HG03342 (cell line): ENCODE measurements at regions not wholly inside any gene's neighbourhood (a gene's known extent, or its start where the extent isn't known, plus 50 kb on each side); places are given as distances from the start of the nearest gene placed in this dataset.

ENCODE experiments used
- ATAC-seq: cut with Tn5 transposase; IDR thresholded peaks from one replicate; pipeline ENCODE4 v1.9.1; 2021; ENCODE audit warnings: mild to moderate bottlenecking, moderate library complexity; ENCODE audit not compliant: unreplicated experiment

DNA sequence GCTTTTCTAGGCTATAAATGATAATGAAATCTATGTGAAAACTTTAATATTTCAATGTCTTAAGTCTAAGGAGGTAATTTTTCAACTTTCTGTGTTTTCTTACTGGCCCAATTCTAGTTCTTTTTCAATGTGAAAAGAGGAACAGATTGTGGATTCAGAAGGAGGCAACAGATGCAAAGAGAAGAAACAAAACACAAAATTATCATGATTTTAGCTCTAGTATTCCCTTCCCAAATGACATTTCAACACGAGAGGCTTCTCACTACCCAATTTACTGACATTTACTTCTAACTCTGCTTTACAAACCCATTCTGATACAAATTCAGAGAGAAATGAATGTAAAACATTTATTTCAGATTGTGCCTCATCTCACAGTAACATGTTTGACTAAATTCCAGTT, 169.4 kb downstream of the WT1 start:
- no peak for ATAC-seq

DNA sequence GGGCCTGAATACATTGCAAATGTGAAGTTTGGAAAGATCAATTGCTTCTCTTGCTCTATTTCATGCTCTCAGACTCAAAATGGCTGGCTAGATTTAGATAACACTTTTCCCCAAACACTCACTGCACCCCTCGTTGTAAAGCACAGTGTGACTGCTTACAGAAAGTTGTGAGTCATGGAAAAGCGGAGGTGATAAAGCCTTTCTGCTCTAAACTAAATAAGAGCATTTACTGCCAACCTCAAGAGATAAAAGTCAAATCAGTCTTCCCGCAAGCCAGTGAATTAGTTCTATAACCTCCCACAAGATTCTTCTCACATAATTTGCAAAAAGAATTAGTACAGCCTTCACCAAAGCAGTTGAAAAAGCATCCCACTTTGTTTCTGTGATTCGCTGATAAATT, 168.7 kb downstream of the WT1 start:
- no peak for ATAC-seq

DNA sequence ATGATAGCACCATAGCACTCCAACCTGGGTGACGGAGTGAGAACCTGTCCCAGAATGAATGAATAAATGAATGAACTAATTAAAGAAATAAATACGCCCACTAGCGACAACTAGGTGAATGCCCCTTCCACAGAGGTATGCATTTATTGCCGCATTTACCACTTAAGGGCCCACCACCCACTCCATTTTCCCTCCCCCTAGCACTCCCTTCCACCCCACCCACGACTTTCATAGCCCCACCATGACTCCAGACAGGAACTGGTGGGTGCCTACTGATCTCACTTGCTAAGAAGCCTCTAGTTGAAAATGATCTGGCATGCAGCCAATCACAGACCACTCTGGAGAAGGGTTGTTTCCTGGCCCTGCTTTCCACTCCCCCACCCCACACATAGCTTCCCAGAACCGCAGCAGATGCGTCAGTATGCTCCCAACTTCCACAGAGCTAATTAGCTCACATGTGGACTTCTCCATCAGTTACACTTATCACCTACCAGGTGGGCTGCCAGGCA, 167.6 kb downstream of the WT1 start:
- ATAC-seq, result no peak

DNA sequence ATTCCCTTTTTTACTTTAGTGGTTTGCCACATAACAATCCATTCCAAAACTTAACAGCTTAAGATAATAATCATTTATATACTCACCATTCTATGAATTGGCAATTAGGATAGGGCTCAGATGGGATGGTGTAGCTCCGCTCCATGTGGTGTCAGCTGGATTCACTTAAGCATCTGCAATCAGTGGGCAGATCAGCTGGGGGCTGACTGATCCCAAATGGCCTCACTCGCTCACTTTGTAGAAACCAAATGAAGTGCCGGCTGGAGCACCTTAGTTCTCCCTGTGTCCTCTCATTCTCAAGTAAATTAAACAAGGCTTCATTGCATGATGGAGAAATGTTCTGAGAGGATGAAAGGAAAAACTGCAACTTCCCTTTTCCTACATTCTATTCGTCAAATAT, 161.4 kb downstream of the WT1 start:
- ATAC-seq, result no peak

DNA sequence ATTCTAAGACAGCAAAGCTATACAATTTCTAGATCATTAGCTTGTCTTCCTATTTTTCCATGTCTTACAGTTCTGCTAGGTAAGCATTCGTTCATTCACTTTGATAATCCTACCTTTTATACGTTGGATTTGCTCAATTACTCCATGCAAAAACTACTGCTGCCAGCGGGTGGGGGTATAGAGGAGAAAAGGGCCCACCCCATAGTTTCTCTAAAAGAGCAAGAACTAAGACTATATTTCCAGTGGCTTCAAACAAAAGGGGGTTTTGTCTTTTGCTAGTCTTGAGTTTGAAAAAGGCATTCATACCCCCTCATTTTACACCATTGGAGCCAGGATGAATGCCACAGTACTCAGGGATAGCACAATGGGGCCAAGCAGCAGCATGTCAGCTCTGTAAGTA, 155.7 kb downstream of the WT1 start:
- ATAC-seq, result no peak

DNA sequence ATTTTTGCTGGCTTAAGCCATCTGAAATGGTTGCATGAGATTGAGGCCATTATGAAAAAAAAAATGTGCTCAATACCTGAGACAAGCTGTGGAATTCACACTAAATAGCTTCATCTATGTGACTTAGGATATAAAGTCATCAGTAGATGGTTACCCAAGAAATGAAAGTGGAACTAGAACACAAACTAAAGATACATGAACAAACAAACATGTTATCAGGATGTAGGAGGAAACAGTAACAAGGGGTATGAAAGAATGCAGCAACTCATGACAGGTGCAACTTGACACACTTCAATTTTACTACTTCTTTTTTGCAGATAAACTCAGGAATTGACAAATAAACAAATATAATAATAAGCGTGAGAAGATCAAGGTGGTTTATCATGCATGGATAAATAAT, 155.0 kb downstream of the WT1 start:
- ATAC-seq, result no peak

DNA sequence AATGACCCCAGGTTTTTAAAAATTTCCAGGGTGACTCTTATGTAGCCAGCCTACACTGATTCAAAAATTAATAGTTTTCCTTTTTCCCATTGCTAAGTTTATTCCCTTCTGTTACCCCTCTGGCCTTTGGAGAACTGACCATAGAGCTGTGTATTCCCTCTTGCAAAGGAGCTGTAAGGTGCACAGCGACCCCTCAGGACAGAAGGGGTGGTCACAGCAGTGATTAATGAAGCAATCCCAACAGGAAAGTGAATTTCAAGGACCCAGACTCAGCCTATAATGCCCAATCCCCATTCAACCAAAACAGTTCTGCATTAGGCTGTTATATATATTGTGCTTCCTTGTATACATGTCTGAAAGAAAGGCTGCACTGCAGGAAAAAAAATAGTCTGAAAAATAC, 147.1 kb downstream of the WT1 start:
- no peak for ATAC-seq

DNA sequence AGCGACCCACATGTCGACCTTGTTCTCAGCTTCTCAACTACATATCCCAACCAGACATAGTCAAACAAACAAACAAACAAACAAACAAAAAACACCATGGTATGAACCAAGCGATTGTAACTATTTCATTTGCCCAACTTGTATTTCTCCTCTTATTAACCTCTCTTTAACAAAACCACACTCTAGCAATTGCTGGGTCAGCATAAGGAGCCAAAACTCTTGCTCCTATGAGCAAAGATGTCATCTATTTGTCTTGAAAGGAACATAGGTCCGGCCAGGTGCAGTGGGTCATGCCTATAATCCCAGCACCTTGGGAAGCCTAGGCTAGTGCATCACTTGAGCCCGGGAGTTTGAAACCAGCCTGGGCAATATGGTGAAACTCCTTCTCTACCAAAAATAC, 145.6 kb downstream of the WT1 start:
- no peak for ATAC-seq

DNA sequence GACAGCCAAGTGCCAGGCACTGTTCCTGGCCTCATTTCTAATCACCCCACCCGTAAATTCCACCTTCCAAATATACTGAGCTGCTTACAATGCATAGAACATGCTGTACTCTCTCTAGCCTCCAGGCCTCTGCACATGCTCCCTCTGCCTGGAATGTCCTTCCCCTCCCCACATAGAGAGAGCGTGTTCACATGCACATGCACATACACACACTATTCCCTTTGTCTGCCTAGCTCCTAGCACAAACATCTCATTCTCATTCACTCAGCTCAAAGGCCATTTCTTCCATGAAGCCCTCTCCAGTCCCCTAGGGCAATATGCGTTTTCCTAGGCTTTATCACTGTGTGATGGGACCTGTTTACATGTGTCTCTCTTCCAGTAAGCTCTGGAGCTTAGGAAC, 144.6 kb downstream of the WT1 start:
- no peak for ATAC-seq

DNA sequence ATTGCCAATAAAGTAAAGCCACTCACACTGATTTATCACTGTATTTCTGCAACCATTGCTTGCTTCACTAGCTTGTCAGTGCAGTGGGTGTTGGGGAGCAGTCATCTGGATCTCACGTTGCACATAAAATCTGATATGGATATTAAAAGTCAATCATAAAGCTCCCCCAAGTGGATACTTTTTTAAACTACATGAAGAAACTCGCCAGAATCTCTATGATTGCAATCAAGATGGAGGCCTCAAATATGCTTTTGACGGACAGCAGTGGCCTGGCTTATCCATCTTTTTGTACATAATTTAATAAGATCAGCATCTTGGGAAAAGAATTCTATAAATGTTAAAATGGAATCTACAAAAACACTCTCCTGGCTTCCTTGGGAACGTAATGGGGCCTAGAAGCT, 137.7 kb downstream of the WT1 start:
- ATAC-seq, result no peak

DNA sequence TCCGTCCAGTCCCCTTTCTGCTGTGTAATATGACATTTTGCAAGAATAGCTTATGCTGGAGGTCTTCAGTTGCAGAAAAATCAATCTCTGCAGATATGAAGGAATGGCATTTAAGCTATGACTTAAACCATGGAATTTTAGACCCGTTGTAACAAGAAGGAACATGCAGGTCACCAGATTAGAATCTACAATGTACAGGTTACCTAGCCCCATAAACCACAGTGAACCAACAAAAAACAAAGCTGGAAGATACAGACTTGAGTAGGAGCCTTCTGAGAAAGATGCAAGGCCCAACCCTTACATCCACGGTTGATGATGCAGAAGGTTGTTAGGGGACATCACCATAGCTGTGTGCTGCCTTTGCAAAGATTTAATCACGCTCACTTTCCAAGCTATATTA, 132.5 kb downstream of the WT1 start:
- ATAC-seq, result no peak

DNA sequence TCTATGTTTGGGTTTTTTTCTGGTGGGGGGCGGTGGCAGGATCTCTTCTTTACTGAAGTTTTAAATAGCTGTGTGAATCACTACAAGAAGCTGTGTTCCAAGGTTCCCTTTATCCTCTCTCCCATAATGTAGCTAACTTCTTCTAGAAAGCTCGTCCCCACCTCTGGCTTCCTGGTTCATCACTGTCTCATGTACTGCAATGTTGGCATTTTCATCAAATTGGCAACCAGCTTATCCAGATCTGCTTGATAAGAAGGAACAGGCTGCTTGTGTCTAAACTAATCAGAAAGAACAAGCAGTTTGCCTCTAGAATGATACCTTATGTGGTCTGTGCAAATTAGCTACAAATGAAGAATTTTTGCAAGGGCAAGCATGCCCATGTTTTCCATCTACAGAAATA, 130.8 kb downstream of the WT1 start:
- no peak for ATAC-seq

DNA sequence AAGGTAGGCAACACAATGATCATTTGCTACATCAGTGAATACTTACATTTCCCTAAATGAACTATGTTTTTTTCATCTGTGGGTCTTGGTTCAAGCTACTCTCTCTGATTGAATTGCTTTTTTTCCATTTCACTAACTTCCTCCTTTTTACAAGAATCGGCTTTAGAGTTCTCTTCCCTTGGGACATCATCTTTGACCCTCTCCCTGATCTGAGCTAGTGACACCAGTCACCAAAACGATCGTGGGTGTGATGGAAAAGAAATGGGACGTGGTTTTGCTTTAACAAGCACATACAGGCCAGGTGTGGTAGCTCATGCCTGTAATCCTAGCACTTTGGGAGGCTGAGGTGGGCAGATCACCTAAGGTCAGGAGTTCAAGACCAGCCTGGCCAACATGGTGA, 129.9 kb downstream of the WT1 start:
- ATAC-seq, result no peak

DNA sequence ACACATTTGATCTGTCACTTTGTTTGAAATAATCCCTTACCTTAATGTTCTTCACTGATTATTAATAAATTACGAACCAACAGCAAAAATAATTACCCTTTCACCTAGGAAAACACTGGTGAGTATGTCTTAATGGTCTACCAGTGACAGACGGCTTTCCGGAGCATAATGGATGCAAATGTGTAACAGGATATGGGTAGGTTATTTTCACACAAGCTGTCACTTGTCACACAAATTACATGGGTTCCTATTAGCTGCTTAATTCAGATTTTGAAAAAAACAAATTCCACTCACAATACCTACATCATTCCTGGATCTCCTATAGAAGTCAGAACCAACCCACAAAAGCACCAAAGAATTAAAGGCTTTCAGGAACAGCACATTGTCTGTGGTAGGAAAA, 127.9 kb downstream of the WT1 start:
- no peak for ATAC-seq

DNA sequence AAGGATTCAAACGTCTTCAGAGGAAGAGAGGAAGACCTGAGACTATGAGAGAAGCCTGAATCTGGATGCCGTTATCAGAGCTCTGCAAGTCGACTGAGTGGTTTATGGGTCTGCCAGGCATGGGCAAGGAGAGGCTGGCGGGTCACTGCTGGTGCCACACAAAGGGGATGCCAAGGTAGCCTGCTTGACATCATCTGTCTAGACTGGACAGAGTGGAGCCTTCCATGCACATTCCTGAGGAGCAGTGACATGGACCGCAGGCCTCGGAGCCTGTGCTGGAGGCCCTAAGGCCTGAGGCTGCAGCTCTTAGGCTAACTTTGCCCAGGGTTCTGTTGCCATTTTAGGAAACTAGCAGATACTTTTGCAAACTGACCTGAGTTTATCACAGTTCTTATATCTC, 127.4 kb downstream of the WT1 start:
- ATAC-seq, result no peak

DNA sequence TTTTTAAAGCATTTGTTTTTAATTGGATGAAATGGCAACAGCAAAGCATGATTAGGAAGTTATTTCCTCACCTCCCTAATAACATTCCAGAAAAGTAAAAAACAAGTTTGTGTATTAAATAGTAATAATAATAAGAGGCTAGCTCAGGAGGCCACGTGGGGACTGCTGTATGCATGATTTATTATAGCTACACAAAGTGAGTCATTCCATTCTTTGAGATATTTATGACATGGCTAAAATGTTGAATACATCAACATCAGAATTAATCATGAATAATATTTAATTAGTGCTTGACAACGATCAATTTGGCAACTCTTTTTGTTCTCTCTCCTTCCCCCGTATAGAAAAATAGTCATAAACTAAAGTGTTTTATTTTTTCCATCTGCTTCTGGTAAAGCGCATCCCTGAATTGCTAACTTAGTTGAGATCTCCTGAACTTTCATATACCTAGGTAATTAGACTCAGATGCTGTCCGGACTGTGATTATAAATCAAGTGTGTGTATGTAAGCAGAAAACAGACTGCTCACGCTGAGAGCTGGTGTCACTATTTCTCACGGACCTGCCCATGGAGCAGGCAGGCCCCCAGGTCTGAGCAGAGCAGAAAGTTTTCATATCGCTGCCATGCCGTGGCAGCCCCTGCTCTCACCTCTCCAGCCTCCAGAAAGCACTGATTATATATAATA, 125.7 kb downstream of the WT1 start:
- ATAC-seq, result no peak

DNA sequence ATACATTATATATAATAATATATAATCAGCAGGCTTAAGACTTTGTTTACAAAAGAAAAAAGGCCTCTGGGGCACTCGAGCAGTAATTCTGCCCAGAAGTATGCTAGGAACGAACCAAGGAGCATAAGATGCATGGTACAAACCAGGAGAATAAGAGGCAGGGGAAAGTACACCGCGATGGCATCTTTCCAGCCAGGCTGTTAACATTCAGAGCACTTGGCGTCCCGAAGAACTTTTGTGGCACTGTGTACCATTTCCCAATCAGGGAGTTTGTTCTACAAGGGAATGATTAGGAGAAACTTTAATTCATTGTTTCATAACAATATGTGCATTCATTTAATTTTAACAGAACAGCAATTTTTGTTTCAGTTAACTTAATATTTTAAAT, 125.1 kb downstream of the WT1 start:
- ATAC-seq, result no peak

DNA sequence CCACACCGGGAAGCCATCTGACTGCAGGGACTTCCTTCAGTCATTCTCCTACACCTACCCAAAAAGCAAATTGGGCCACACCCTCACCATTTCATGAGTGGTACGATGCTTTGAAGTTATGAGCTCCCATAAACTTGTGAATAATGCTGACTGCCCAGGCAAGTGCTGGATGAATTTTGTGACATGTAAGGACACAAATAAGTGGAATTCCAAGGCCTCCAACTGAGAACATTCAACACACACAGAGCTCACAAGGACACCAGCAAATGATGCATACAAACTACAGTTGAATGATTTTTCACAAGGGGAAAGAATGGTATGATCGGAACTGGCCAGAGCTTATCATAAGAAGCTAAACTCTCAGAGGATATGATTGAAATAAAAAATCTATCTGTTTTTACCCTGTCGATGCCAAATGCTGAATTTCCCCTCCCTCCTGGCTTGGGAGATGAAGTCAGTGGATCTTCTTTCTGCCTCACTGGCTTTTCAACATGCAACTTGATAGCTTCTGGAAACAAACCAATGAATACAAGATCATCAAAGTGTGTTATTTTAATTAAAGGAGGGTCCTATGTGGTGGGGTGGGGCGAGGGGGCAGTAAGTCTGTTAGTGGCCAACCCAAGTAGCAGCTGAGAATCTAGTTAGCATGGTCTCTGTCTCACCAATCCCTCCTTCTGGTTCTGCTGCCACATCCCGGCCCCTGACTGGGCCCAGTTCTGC, 123.8 kb downstream of the WT1 start:
- ATAC-seq, result no peak

DNA sequence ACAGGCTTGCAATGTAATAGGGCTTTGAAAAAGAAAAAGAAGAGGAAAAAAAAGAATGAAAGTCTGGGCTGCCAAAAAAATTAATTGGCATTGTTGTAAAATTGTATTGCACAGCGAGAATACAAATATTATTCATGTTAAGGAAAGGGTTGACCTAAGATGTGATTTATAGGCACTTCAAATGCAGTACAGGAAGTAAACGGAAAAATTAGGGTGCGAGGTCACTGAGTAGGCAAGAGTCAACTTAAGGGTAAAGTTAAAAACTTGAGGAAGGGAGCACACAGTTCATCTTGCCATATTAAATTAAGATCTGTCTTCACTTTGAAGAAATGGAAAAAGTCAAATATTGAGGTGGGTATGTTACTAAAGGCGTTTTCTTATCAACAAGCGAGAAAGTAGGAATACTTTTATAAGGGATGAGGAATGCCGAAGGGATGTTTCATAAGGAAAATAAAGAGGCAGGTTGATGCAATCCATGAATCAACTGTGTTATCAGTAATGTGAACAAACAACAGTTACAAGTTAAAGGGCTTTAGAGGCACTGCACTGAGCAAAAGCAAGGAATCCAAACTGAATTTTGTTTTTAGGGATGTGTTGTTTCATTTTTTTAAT, 123.0 kb downstream of the WT1 start:
- ATAC-seq, result no peak

DNA sequence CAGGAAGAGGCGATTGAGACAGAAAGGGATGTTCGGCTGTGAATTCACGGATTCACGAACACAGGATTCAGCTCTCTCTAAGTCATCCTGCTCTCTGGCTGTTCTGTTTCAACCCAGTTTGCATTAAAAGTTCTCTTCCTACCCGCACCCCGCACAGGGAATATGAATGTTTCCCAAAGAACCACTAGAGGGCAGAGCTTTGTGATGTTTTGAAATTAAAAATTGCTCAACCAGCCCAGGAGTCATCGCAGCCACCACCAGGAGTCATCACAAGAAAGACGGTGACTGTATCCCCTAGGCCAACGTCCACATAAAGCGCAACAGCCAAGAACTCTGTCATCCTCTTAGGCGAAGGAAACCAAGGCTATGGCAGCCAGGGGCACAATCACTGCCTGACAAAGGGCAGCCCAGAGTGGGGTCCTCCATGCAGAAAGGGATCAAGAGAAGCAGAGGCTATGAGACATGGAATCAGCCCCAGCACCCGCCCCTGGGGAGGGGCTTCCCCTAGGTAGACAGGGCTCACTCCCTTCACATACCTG, 122.4 kb downstream of the WT1 start:
- ATAC-seq, result no peak

DNA sequence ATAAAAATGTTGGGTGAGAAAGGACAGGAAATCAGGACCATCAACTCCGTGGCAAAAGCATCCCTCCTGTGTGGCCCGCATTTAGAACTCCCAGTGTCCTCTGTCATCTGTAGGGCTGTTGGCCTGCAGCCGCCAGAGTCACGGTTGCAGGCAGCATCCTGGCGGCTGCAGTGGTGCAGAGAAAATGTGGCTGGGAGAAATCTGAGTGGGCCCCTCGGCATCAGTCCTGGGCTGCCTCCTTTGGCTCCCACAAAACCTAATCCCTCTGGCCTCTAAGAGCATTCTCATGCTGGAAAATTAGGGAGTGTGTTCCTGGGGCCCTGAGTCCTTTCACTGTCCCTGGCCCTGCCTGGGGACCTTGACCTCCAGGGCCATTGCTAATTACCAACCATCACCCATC, 121.9 kb downstream of the WT1 start:
- ATAC-seq, result no peak

DNA sequence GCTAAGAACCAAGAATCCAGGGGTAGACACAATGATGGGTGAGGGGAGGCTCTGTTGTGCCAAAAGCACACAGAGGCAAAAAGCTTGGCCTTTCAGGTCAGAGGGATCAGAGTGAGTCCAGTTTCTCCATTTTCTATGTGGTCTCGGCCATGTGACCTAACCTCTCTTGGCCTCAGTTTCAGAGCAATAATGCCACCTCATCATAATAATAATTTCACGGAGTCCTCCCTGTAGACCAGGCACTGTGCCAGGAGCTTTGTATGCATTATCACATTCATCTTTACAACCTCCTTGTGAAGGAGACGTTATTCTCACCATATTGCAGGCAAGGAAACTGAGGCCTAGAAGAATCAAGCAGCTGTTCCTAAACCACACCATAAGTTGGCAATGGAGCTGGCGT, 120.2 kb downstream of the WT1 start:
- no peak for ATAC-seq
